ENCODE measurements at regions not wholly inside any gene's neighbourhood (a gene's known extent, or its start where the extent isn't known, plus 50 kb on each side); places are given as distances from the start of the nearest gene placed in this dataset.

- no peaks in the 10 kb centered on the region for H4K20me1 ChIP-seq (ENCODE audit: insufficient read depth)
- H3K27ac ChIP-seq (ENCODE audit: low read length) = no peak overlapping the region
- H3K9me2 ChIP-seq (ENCODE audit: insufficient read depth, low read length) = no peaks in the 10 kb centered on the region
- H3K36me3 ChIP-seq (ENCODE audit: insufficient read depth, low read length) = no peaks in the 10 kb centered on the region
- no peaks in the 10 kb centered on the region for H3K9me3 ChIP-seq (ENCODE audit: low read length)
- H3K27me3 ChIP-seq (ENCODE audit: insufficient read depth, low read depth, low read length) = no peaks in the 10 kb centered on the region
- H3K79me2 ChIP-seq (replicated peaks; ENCODE audit: insufficient read depth, low read length) = no peaks in the 10 kb centered on the region
- H3K4me2 ChIP-seq (ENCODE audit: low read length) = no peak overlapping the region
- TF ChIP-seq POLR2AphosphoS5 (IDR thresholded peaks at IDR 0.05) (no peak), EP300 (conservative IDR thresholded peaks at IDR 0.05; ENCODE audit: poor library complexity, severe bottlenecking) (no peak), RAD21 (conservative IDR thresholded peaks at IDR 0.05) (no peak), REST (IDR thresholded peaks at IDR 0.05; ENCODE audit: borderline replicate concordance) (no peak), MXI1 (conservative IDR thresholded peaks at IDR 0.05; ENCODE audit: poor library complexity, severe bottlenecking) (no peak), CTCF (IDR thresholded peaks at IDR 0.05; ENCODE audit: poor library complexity, severe bottlenecking) (no peak), TAF1 (IDR thresholded peaks at IDR 0.05; ENCODE audit: low read depth) (no peak), SMC3 (conservative IDR thresholded peaks at IDR 0.05; ENCODE audit: poor library complexity) (no peak), EZH2 (IDR thresholded peaks at IDR 0.05; ENCODE audit: borderline replicate concordance, insufficient read depth, low read length, poor library complexity, severe bottlenecking) (no peak)
- no peaks in the 10 kb centered on the region for H3F3A ChIP-seq (ENCODE audit: insufficient read depth, low read length, poor library complexity, severe bottlenecking)
- H3K9ac ChIP-seq (ENCODE audit: low read length) = no peak overlapping the region
- no peak overlapping the region for H2AFZ ChIP-seq (ENCODE audit: low read depth, low read length)
- no peak overlapping the region for H3K4me3 ChIP-seq (ENCODE audit: low read length)
Observed at GRCh38 chrX:63436865-63437264, 85.7 kb upstream of the SPIN4 start.

- Histone ChIP-seq H3F3A (ENCODE audit: insufficient read depth, low read length, poor library complexity, severe bottlenecking) (no peaks in the 10 kb centered on the region), H3K9ac (ENCODE audit: low read length) (no peak overlapping the region), H3K27ac (ENCODE audit: low read length) (no peak overlapping the region), H3K4me3 (ENCODE audit: low read length) (no peak overlapping the region), H4K20me1 (ENCODE audit: insufficient read depth) (no peaks in the 10 kb centered on the region), H3K36me3 (ENCODE audit: insufficient read depth, low read length) (no peaks in the 10 kb centered on the region), H3K4me2 (ENCODE audit: low read length) (no peak overlapping the region), H3K27me3 (ENCODE audit: insufficient read depth, low read depth, low read length) (no peaks in the 10 kb centered on the region), H3K79me2 (replicated peaks; ENCODE audit: insufficient read depth, low read length) (no peaks in the 10 kb centered on the region), H2AFZ (ENCODE audit: low read depth, low read length) (no peak overlapping the region), H3K9me2 (ENCODE audit: insufficient read depth, low read length) (no peaks in the 10 kb centered on the region), H3K9me3 (ENCODE audit: low read length) (no peaks in the 10 kb centered on the region)
- TF ChIP-seq SMC3 (conservative IDR thresholded peaks at IDR 0.05; ENCODE audit: poor library complexity) (no peak), POLR2AphosphoS5 (IDR thresholded peaks at IDR 0.05) (no peak), CTCF (IDR thresholded peaks at IDR 0.05; ENCODE audit: poor library complexity, severe bottlenecking) (no peak), RAD21 (conservative IDR thresholded peaks at IDR 0.05) (no peak), TAF1 (IDR thresholded peaks at IDR 0.05; ENCODE audit: low read depth) (no peak), REST (IDR thresholded peaks at IDR 0.05; ENCODE audit: borderline replicate concordance) (no peak), MXI1 (conservative IDR thresholded peaks at IDR 0.05; ENCODE audit: poor library complexity, severe bottlenecking) (no peak), EP300 (conservative IDR thresholded peaks at IDR 0.05; ENCODE audit: poor library complexity, severe bottlenecking) (no peak), EZH2 (IDR thresholded peaks at IDR 0.05; ENCODE audit: borderline replicate concordance, insufficient read depth, low read length, poor library complexity, severe bottlenecking) (no peak)
Observed at GRCh38 chrX:63434665-63435064, 83.5 kb upstream of the SPIN4 start.
